ENCODE measurements at regions not wholly inside any gene's neighbourhood (a gene's known extent, or its start where the extent isn't known, plus 50 kb on each side); places are given as distances from the start of the nearest gene placed in this dataset.

GRCh38 chr9:73683862-73684591, 532.4 kb downstream of the ANXA1 start:
- H3K4me1 ChIP-seq (ENCODE audit: control insufficient read depth, low read length), result no peaks in the 10 kb centered on the region
- H4K20me1 ChIP-seq (ENCODE audit: control insufficient read depth, insufficient read depth, low read depth, low read length), result no peaks in the 10 kb centered on the region
- H3F3A ChIP-seq (ENCODE audit: control insufficient read depth, insufficient read depth), result no peaks in the 10 kb centered on the region
- no peaks in the 10 kb centered on the region for H3K79me2 ChIP-seq (ENCODE audit: control insufficient read depth, low read length)
- H3K27me3 ChIP-seq (ENCODE audit: control insufficient read depth, low read length), result no peaks in the 10 kb centered on the region
- no peak overlapping the region for H3K4me3 ChIP-seq (ENCODE audit: low read length)
- no peak for TF ChIP-seq EZH2phosphoT487 (IDR thresholded peaks at IDR 0.05; ENCODE audit: borderline replicate concordance, low read length)
- TF ChIP-seq CTCF (IDR thresholded peaks at IDR 0.05; ENCODE audit: low read depth, low read length, poor library complexity, severe bottlenecking), result peak; percentile 65
- no peak overlapping the region for H3K27ac ChIP-seq (ENCODE audit: low read depth, low read length)
- H3K36me3 ChIP-seq (ENCODE audit: control insufficient read depth, low read length), result no peaks in the 10 kb centered on the region
- no peak overlapping the region for H3K4me2 ChIP-seq (ENCODE audit: low read length)
- H3K9me3 ChIP-seq (ENCODE audit: control insufficient read depth, insufficient read depth, low read length), result no peaks in the 10 kb centered on the region
- H3K9me2 ChIP-seq (replicated peaks; ENCODE audit: control insufficient read depth, low read length), result no peaks in the 10 kb centered on the region

GRCh38 chr9:73684601-73685000, 532.9 kb downstream of the ANXA1 start:
- no peak overlapping the region for H3K4me2 ChIP-seq (ENCODE audit: low read length)
- H3K9me3 ChIP-seq (ENCODE audit: control insufficient read depth, insufficient read depth, low read length), result no peaks in the 10 kb centered on the region
- no peaks in the 10 kb centered on the region for H3K9me2 ChIP-seq (replicated peaks; ENCODE audit: control insufficient read depth, low read length)
- no peaks in the 10 kb centered on the region for H3K79me2 ChIP-seq (ENCODE audit: control insufficient read depth, low read length)
- H3K4me1 ChIP-seq (ENCODE audit: control insufficient read depth, low read length), result no peaks in the 10 kb centered on the region
- no peaks in the 10 kb centered on the region for H3K27me3 ChIP-seq (ENCODE audit: control insufficient read depth, low read length)
- H3K27ac ChIP-seq (ENCODE audit: low read depth, low read length), result no peak overlapping the region
- H3K36me3 ChIP-seq (ENCODE audit: control insufficient read depth, low read length), result no peaks in the 10 kb centered on the region
- no peak overlapping the region for H3K4me3 ChIP-seq (ENCODE audit: low read length)
- no peaks in the 10 kb centered on the region for H4K20me1 ChIP-seq (ENCODE audit: control insufficient read depth, insufficient read depth, low read depth, low read length)
- TF ChIP-seq CTCF (IDR thresholded peaks at IDR 0.05; ENCODE audit: low read depth, low read length, poor library complexity, severe bottlenecking) (no peak), EZH2phosphoT487 (IDR thresholded peaks at IDR 0.05; ENCODE audit: borderline replicate concordance, low read length) (no peak)
- H3F3A ChIP-seq (ENCODE audit: control insufficient read depth, insufficient read depth), result no peaks in the 10 kb centered on the region

- H3K36me3 ChIP-seq (ENCODE audit: control insufficient read depth, low read length), result no peaks in the 10 kb centered on the region
- H3K27me3 ChIP-seq (ENCODE audit: control insufficient read depth, low read length), result no peaks in the 10 kb centered on the region
- no peaks in the 10 kb centered on the region for H4K20me1 ChIP-seq (ENCODE audit: control insufficient read depth, insufficient read depth, low read depth, low read length)
- H3K4me3 ChIP-seq (ENCODE audit: low read length), result no peak overlapping the region
- no peaks in the 10 kb centered on the region for H3F3A ChIP-seq (ENCODE audit: control insufficient read depth, insufficient read depth)
- no peaks in the 10 kb centered on the region for H3K9me3 ChIP-seq (ENCODE audit: control insufficient read depth, insufficient read depth, low read length)
- no peak overlapping the region for H3K27ac ChIP-seq (ENCODE audit: low read depth, low read length)
- H3K79me2 ChIP-seq (ENCODE audit: control insufficient read depth, low read length), result no peaks in the 10 kb centered on the region
- no peaks in the 10 kb centered on the region for H3K4me1 ChIP-seq (ENCODE audit: control insufficient read depth, low read length)
- H3K4me2 ChIP-seq (ENCODE audit: low read length), result no peak overlapping the region
- H3K9me2 ChIP-seq (replicated peaks; ENCODE audit: control insufficient read depth, low read length), result no peaks in the 10 kb centered on the region
- TF ChIP-seq CTCF (IDR thresholded peaks at IDR 0.05; ENCODE audit: low read depth, low read length, poor library complexity, severe bottlenecking) (no peak), EZH2phosphoT487 (IDR thresholded peaks at IDR 0.05; ENCODE audit: borderline replicate concordance, low read length) (no peak)
These were observed 534.1 kb downstream of the ANXA1 start for GRCh38 chr9:73685786-73686185.

Data from DOHH2 (cell line).